Type B pancreatic cell (in vitro differentiated cells): ENCODE measurements at regions not wholly inside any gene's neighbourhood (a gene's known extent, or its start where the extent isn't known, plus 50 kb on each side); places are given as distances from the start of the nearest gene placed in this dataset.

Source experiments
- DNase-seq: peaks from one replicate; pipeline ENCODE4 v3.0.0; 2021; ENCODE audit warnings: mixed read lengths; ENCODE audit not compliant: unreplicated experiment; ENCODE audit errors: extremely low spot score
- H3K27ac Mint-ChIP-seq: 2 replicates; pipeline ENCODE4 v1.8.0; 2021; ENCODE audit warnings: mild to moderate bottlenecking, mixed read lengths
- H3K27me3 Mint-ChIP-seq: 2 replicates; pipeline ENCODE4 v1.8.0; 2021; ENCODE audit warnings: mixed read lengths
- H3K36me3 Mint-ChIP-seq: 2 replicates; pipeline ENCODE4 v1.8.0; 2021; ENCODE audit warnings: mixed read lengths
- H3K4me1 Mint-ChIP-seq: one replicate; pipeline ENCODE4 v1.8.0; 2021; ENCODE audit warnings: mixed read lengths; ENCODE audit not compliant: unreplicated experiment
- H3K4me3 Mint-ChIP-seq: 2 replicates; pipeline ENCODE4 v1.8.0; 2021; ENCODE audit warnings: mild to moderate bottlenecking, mixed read lengths
- H3K9me3 Mint-ChIP-seq: 2 replicates; pipeline ENCODE4 v1.8.0; 2021; ENCODE audit warnings: mixed read lengths
- TF ChIP-seq, protein P1 (sequence below): fragments of 200-600 bp; sonication (generic); conservative IDR thresholded peaks from 2 replicates; pipeline ENCODE4 v1.5.0; 2021; ENCODE audit warnings: antibody characterized with exemption, mild to moderate bottlenecking

DNA sequence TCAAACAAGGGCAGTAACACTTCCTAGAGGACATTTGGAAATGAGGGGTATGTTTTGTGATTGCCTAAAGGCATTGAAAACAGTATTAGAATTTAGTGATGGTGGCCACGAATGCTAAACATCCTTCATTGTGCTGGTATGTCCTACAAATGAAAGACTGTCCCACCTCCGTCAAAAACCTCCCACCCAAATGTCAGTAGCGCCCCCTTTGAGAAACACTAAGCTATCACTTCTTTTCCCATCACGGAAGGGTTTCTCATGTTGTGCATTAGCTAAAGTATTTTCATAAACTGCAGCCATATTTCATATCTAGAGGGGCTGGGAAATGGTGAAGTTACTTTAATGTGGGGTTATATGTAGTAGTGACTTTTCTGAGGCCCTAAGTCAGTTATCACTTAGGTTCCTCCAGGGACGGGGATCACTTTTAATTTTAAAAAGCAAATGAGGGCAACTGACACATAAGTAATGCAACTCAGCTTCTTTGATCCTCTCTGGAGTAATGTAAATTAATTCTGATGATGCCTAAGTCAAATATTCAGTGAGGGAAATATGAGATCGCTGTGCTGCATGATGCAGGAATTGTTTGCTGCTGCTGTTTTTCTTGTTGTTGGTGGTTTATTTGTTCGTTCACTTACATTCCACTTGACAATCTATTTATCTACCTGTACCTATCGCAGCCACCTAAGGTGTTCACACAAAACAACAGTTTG, 1403.4 kb upstream of the TENM4 start:
- Mint-ChIP-seq H3K9me3 (no peaks in the 10 kb centered on the region), H3K27me3 (no peaks in the 10 kb centered on the region), H3K36me3 (no peaks in the 10 kb centered on the region), H3K4me3 (no peak overlapping the region), H3K27ac (no peak overlapping the region), H3K4me1 (peaks cover 4% of the 10 kb centered on the region)
- no peak for DNase-seq
- TF ChIP-seq, protein P1, sequence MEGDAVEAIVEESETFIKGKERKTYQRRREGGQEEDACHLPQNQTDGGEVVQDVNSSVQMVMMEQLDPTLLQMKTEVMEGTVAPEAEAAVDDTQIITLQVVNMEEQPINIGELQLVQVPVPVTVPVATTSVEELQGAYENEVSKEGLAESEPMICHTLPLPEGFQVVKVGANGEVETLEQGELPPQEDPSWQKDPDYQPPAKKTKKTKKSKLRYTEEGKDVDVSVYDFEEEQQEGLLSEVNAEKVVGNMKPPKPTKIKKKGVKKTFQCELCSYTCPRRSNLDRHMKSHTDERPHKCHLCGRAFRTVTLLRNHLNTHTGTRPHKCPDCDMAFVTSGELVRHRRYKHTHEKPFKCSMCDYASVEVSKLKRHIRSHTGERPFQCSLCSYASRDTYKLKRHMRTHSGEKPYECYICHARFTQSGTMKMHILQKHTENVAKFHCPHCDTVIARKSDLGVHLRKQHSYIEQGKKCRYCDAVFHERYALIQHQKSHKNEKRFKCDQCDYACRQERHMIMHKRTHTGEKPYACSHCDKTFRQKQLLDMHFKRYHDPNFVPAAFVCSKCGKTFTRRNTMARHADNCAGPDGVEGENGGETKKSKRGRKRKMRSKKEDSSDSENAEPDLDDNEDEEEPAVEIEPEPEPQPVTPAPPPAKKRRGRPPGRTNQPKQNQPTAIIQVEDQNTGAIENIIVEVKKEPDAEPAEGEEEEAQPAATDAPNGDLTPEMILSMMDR, result no peak

DNA sequence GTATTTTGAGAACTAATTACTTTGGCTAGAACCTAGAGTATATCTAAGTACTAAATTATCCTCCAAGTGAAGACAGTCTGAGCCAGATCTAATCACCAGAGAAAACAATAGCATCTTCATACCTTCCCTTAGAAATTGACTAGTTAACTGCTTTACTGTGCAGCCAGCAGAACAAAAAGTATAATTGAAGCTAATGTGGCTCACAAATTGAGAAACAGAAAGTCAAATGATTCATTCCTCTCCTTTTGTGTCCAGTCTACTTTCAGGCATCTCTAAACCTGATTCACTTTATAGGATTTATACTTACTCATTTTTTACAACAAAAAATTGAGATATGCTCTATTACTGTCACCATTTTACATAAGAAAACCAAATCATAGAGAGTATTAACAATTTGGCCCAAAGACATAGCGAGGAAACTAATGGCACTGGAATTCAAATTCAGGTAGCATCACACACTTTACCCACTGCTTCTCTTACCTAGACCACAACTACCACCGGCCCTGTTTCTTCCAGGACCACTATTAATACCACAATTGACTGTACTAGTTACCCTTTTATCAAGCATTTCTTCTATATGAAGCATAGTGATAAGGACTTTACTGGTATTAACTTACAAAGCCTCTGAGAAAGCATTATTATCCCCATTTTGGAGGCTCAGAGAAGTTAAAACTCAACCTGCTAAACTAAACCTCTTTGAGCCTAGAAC, 1402.6 kb upstream of the TENM4 start:
- TF ChIP-seq, protein P1, result no peak
- no peak for DNase-seq
- H3K36me3 Mint-ChIP-seq, result no peaks in the 10 kb centered on the region
- no peaks in the 10 kb centered on the region for H3K9me3 Mint-ChIP-seq
- H3K27me3 Mint-ChIP-seq, result no peaks in the 10 kb centered on the region
- H3K27ac Mint-ChIP-seq, result no peak overlapping the region
- no peak overlapping the region for H3K4me3 Mint-ChIP-seq
- peaks cover 4% of the 10 kb centered on the region for H3K4me1 Mint-ChIP-seq

DNA sequence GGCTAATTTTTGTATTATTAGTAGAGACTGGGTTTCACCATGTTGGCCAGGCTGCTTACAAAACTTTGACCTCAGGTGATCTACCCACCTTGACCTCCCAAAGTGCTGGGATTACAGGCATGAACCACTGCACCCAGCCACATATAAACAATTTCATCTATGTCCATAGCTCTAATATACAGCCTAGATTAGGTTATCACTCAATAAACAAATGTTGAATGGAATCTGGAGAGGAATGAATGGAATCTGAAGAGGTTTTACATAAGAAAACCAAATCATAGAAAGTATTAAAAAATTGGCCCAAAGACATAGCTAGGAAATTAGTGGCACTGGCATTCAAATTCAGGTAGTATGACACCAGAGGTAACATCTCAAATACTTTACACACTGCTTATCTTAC, 1401.4 kb upstream of the TENM4 start:
- Mint-ChIP-seq H3K4me3 (no peak overlapping the region), H3K27me3 (no peaks in the 10 kb centered on the region), H3K36me3 (no peaks in the 10 kb centered on the region), H3K9me3 (no peaks in the 10 kb centered on the region), H3K4me1 (peaks cover 4% of the 10 kb centered on the region), H3K27ac (no peak overlapping the region)
- DNase-seq, result no peak
- TF ChIP-seq, protein P1, result no peak

GRCh38 chr11:80841675-80842074, 1400.8 kb upstream of the TENM4 start:
- Mint-ChIP-seq H3K4me3 (no peak overlapping the region), H3K9me3 (no peaks in the 10 kb centered on the region), H3K27me3 (no peaks in the 10 kb centered on the region), H3K4me1 (peaks cover 4% of the 10 kb centered on the region), H3K27ac (no peak overlapping the region), H3K36me3 (no peaks in the 10 kb centered on the region)
- DNase-seq, result no peak
- TF ChIP-seq, protein P1, result no peak

GRCh38 chr11:80838153-80838552, 1397.3 kb upstream of the TENM4 start:
- H3K27ac Mint-ChIP-seq, result no peak overlapping the region
- H3K4me1 Mint-ChIP-seq, result no peaks in the 10 kb centered on the region
- H3K4me3 Mint-ChIP-seq, result no peak overlapping the region
- TF ChIP-seq, protein P1, result no peak
- no peaks in the 10 kb centered on the region for H3K9me3 Mint-ChIP-seq
- no peaks in the 10 kb centered on the region for H3K27me3 Mint-ChIP-seq
- DNase-seq, result no peak
- H3K36me3 Mint-ChIP-seq, result no peaks in the 10 kb centered on the region
